ENCODE measurements at regions not wholly inside any gene's neighbourhood (a gene's known extent, or its start where the extent isn't known, plus 50 kb on each side); places are given as distances from the start of the nearest gene placed in this dataset.

- CTCF ChIA-PET: no interaction called here
- DNase-seq (ENCODE audit: low read depth, low spot score): no peak
- no peak overlapping the region for H3K4me3 ChIP-seq (ENCODE audit: low read depth, low read length)
- POLR2A ChIA-PET: no interaction called here
- TF ChIP-seq, protein P1, sequence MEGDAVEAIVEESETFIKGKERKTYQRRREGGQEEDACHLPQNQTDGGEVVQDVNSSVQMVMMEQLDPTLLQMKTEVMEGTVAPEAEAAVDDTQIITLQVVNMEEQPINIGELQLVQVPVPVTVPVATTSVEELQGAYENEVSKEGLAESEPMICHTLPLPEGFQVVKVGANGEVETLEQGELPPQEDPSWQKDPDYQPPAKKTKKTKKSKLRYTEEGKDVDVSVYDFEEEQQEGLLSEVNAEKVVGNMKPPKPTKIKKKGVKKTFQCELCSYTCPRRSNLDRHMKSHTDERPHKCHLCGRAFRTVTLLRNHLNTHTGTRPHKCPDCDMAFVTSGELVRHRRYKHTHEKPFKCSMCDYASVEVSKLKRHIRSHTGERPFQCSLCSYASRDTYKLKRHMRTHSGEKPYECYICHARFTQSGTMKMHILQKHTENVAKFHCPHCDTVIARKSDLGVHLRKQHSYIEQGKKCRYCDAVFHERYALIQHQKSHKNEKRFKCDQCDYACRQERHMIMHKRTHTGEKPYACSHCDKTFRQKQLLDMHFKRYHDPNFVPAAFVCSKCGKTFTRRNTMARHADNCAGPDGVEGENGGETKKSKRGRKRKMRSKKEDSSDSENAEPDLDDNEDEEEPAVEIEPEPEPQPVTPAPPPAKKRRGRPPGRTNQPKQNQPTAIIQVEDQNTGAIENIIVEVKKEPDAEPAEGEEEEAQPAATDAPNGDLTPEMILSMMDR (IDR thresholded peaks at IDR 0.05; ENCODE audit: insufficient read depth, low read length, missing control alignments): no peak
Observed at GRCh38 chr11:95363708-95364107, 132.7 kb upstream of the SESN3 start.

DNA sequence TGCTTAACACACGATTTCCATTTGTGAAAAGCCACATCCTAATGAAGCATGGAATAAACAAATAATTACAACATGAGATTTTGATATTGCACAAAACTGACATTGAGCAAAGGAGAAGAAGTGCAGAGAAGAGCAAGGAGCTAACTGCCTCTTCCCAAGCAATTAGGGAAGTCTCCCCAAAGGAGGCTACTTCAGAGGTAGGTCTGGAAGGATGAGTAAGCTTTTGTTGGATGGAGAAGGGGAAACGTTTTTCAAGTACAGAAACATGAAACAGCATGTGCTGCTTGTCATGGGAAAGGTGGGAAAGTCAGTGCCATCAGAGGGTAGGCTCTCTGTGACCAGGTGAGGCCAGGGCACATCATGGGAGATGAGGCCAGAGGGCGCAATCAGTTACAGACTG lies 132.2 kb upstream of the SESN3 start:
- POLR2A ChIA-PET: no interaction called here
- CTCF ChIA-PET: no interaction called here
- no peak overlapping the region for H3K4me3 ChIP-seq (ENCODE audit: low read depth, low read length)
- TF ChIP-seq, protein P1 (IDR thresholded peaks at IDR 0.05; ENCODE audit: insufficient read depth, low read length, missing control alignments): no peak
- no peak for DNase-seq (ENCODE audit: low read depth, low spot score)

DNA sequence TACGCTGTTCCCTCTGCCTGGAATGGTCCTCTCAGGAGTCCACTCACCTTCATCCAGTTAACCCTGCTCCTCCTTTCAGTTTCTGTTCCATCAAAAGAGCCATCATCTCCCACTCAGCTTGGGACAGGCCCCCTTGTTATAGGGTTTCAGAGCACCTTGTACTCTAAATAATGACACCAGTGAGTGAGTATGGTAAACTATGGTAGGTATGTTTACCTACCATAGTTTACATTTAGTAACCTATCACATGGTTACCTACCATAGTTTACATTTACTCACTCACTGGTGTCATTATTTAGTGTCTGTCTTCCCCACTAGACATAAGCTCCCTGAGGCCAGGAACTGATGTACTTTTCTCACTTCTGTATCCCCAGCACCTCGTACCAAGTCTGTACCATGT lies 130.2 kb upstream of the SESN3 start:
- CTCF ChIA-PET: interaction anchor here (1.4 kb wide), 1 partner anchor 15 kb away, joined by 4 read pairs; no protein-coding TSS in a partner anchor
- no peak overlapping the region for H3K4me3 ChIP-seq (ENCODE audit: low read depth, low read length)
- TF ChIP-seq, protein P1 (IDR thresholded peaks at IDR 0.05; ENCODE audit: insufficient read depth, low read length, missing control alignments): no peak
- POLR2A ChIA-PET: no interaction called here
- no peak for DNase-seq (ENCODE audit: low read depth, low spot score)

GRCh38 chr11:95360377-95361075 lies 129.5 kb upstream of the SESN3 start:
- no peak overlapping the region for H3K4me3 ChIP-seq (ENCODE audit: low read depth, low read length)
- ChIA-PET CTCF (no interaction called here), POLR2A (no interaction called here)
- TF ChIP-seq, protein P1 (IDR thresholded peaks at IDR 0.05; ENCODE audit: insufficient read depth, low read length, missing control alignments): no peak
- no peak for DNase-seq (ENCODE audit: low read depth, low spot score)

GRCh38 chr11:95359756-95360155 lies 128.8 kb upstream of the SESN3 start:
- no peak for DNase-seq (ENCODE audit: low read depth, low spot score)
- CTCF ChIA-PET: no interaction called here
- POLR2A ChIA-PET: no interaction called here
- TF ChIP-seq, protein P1 (IDR thresholded peaks at IDR 0.05; ENCODE audit: insufficient read depth, low read length, missing control alignments): no peak
- H3K4me3 ChIP-seq (ENCODE audit: low read depth, low read length): no peak overlapping the region

GRCh38 chr11:95359341-95359663 lies 128.3 kb upstream of the SESN3 start:
- TF ChIP-seq, protein P1 (IDR thresholded peaks at IDR 0.05; ENCODE audit: insufficient read depth, low read length, missing control alignments): no peak
- ChIA-PET CTCF (no interaction called here), POLR2A (no interaction called here)
- no peak overlapping the region for H3K4me3 ChIP-seq (ENCODE audit: low read depth, low read length)
- DNase-seq (ENCODE audit: low read depth, low spot score): no peak
